SIG-M5 treated with dmso at 0.1 percent for 504 hours (cell line): ENCODE measurements at regions not wholly inside any gene's neighbourhood (a gene's known extent, or its start where the extent isn't known, plus 50 kb on each side); places are given as distances from the start of the nearest gene placed in this dataset.
"Not testable (repeated sequence)": the region's sequence is repeated elsewhere in the genome, so short reads cannot be mapped to it uniquely, and the experiment has no call there.

ENCODE experiments used
- DNase-seq: peaks from one replicate; lab custom pipeline; 2025; ENCODE audit not compliant: unreplicated experiment; lab: John Stamatoyannopoulos, UW

GRCh38 chr12:43193096-43193495 lies 358.9 kb downstream of the ADAMTS20 start:
- DNase-seq, result not testable (repeated sequence)

- not testable (repeated sequence) for DNase-seq
Measured at GRCh38 chr12:43192442-43192841, 359.6 kb downstream of the ADAMTS20 start.

GRCh38 chr12:43180242-43180641 lies 371.8 kb downstream of the ADAMTS20 start:
- no peak for DNase-seq

GRCh38 chr12:43179486-43179885 lies 372.5 kb downstream of the ADAMTS20 start:
- DNase-seq, result no peak

GRCh38 chr12:43177276-43177675 lies 374.7 kb downstream of the ADAMTS20 start:
- DNase-seq, result no peak

DNA sequence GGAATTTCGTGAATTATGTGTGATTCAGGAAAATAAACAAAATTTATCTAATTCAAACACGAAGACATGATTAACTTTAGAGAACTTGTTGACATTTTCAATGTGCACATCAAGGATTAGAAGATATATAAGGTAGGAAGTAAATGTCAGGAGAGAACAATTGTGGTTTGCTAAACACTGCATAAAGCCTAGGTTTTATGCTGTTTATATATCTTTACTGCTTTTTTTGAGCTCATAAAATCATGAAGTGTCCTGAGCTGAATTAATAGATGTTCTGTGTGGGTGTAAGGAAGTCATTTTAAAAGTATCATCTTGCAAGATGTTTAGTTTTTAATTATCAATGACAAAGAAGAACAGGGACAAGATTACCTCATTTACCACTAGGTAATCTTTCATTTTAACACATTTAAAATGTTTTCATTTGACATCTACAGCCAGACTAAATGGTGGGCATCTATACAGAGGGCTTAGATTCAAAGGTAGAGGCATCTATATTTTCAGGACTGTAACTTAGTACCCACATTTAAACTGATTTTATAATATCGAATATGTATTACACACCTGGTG lies 382.8 kb downstream of the ADAMTS20 start:
- DNase-seq, result no peak

DNA sequence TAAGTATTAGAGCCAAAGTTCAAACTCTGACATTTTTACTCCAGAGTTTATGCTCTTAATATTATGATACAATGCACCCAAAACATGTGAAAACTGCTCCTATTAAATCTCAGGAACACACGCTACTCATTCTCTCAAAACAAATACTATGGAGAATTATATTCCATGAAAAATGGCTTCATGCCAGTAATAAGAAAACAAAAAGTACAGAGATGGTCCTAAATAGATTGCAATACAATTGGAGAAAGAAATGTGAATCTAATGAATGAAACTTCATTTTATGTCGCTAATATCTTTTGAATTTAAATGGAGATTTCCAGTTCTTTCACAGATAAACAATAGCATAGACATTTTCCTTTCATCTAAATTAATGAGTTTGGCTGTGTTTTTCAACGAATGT lies 384.3 kb downstream of the ADAMTS20 start:
- DNase-seq, result no peak

DNA sequence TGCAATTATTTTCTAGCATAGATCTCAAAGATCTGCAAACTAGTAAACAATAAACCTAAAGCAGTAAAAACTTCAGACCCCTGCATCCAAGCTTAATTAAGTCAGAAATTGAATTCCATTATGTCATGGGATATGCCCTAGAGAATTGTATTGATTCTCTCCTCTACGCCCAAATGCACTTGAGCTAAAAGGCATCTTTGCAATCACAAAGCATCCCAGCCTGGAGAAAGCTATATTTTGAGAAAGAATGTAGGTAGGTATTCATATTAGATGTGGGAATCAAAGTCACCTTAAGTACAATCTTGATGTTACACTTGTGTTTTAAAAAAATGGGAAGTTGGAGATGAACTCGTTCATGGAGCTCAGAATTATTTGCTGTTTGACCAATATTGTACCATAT lies 386.7 kb downstream of the ADAMTS20 start:
- DNase-seq, result no peak

DNA sequence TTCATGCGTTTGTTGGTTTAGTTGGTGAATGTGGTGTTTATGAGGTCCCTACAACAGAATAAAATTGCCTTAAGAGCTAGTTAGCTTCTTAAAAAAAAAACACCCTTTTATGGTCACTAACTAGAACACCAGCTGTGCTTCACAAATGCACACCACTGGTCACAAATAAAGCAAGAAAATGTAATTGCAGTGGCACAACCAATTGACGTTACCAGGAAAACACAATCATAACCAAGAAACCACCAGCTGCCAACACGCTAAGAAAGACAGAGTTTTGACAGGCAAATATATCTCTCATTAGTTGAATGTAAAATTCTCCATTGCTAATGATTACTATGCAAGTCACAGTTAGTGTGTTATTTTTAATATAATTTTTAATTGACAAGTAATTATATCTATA lies 389.9 kb downstream of the ADAMTS20 start:
- no peak for DNase-seq

DNA sequence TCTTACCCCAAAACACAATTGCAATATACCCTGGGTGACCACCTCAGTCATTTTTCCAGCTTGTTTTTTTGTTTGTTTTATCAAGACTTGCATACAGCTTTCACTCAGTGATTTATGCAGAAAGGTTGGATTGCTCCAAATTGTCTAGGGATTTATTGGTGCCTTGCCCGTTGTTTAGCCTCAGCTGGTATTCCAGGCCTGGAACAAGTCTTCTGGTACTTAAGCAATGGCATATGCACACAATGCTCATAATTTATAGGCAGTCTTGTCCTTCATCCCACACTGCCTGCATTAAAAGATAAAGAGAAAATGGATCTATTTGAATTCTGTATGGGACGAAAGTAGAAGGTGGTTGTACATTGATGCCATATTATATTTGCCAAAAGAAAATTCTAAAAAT lies 392.5 kb downstream of the ADAMTS20 start:
- no peak for DNase-seq

DNA sequence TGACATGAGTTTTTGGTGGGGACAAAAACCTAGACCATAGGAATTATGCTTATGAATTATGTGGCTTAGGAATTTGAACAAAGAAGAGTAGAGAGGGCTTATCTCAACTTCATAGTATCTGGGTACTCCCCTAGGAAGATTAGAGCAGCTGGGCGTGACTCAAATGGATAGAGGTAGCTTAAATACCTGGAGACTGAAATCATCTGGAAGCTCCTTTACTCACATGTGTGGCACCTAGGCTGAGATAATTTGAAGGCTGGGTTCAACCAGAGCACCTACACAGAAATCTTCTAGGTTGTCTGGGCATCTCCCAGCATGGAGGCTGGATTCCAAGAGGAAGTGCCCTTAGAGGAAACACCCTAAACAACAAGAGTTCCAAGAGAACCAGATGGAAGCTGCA lies 393.9 kb downstream of the ADAMTS20 start:
- no peak for DNase-seq

DNA sequence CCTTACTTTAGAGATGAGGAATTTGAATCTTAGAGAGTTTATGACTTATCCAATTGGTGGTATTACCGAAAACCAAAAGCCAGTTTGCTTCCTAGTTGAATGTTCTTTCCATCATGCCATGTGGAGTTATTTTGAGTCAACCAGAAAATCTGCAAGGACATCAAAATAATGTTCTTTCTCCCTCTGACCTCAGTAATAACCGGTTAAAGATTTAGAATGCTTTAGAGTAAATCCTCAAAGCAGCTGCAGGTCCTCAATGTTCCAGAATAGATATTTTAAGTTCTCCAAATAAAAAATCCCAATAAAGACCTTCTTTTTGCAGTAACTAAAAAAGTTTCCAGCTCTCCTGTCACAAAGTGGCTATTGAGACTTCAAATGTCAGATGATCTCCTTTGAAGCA lies 396.6 kb downstream of the ADAMTS20 start:
- no peak for DNase-seq

GRCh38 chr12:43154498-43155045 lies 397.4 kb downstream of the ADAMTS20 start:
- DNase-seq, result no peak

- DNase-seq, result no peak
Measured at GRCh38 chr12:43151441-43151981, 400.5 kb downstream of the ADAMTS20 start.

GRCh38 chr12:43148691-43149090 lies 403.3 kb downstream of the ADAMTS20 start:
- DNase-seq, result peak; percentile 50

- DNase-seq, result no peak
Measured at GRCh38 chr12:43147878-43148277, 404.1 kb downstream of the ADAMTS20 start.

DNA sequence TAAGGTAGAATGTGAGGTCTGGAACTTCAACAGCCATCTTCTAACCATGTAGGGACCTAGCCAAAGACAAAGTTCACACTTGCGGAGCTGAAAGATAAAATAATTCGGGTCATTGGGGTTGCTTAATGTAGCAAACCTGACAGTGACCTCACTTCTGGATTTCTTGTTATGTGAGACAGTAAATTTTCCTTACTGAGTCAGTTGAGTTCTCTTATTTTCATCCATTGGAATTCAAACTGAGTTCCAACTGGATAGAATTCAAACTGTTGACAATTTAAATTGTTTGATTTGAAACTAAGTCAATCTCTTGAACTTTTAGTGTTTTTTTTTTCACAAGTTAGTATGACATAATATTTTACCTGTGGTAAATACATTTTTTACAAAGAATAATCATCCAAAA lies 406.5 kb downstream of the ADAMTS20 start:
- DNase-seq, result no peak

GRCh38 chr12:43143278-43143677 lies 408.7 kb downstream of the ADAMTS20 start:
- no peak for DNase-seq

GRCh38 chr12:43132291-43132690 lies 419.7 kb downstream of the ADAMTS20 start:
- no peak for DNase-seq

DNA sequence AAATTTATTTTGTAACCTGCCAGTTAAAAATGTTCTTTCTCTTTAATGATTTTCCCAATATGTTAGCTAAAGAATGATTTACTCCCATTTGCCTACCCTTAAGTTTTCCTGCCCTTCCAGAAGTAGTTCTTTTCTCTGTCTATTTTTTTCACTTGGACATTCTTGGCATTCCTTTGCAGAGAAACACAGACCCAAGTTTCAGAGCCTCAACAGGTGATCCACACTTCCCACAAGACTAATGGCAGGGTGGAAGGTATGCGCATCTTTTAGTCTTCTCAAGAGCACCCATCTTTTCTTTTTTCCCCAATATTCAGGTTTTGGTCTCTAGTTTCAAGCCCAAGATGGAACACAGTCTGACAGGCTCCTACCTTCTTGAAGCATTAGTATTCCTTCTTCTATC lies 420.7 kb downstream of the ADAMTS20 start:
- DNase-seq, result no peak

- DNase-seq, result no peak
Measured at GRCh38 chr12:43127886-43128549, 424.0 kb downstream of the ADAMTS20 start.

DNA sequence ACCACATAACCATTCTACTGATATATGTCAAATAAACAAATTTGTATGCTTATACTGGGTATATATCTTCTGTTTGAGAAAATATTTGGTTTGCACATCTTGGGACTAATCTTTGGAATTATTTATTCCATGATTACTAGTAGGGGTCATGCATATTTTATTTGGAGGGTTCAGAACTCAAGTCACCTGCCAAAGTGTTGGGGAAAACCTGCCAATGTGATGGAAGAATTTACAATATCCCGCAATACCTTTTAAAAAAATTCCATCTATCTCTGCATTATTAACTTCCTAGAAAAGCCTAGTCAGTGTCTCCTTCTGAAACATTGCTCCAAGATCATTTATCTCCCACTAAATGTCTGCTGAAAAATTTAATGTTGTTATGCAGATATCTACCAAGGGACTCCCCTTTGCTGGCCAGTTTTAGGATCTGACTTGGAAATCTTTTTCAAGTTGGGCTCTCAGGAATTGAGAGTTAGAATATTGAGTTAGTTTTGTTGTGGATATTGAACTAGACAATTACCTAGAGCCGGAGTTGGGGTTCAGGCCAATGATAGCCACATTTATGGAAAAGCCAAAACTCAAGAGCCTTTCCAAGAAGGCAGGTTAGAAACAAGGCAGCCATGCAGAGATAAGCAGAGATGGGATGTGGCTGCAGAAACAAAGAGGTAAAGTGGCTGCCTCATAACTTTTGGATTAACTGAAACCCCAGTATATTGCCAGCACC lies 425.2 kb downstream of the ADAMTS20 start:
- DNase-seq, result no peak
